HG03159 (cell line): ENCODE measurements at regions not wholly inside any gene's neighbourhood (a gene's known extent, or its start where the extent isn't known, plus 50 kb on each side); places are given as distances from the start of the nearest gene placed in this dataset.

Experiments
- ATAC-seq: cut with Tn5 transposase; IDR thresholded peaks from one replicate; pipeline ENCODE4 v1.9.1; 2021; ENCODE audit warnings: mild to moderate bottlenecking, moderate library complexity; ENCODE audit not compliant: unreplicated experiment

GRCh38 chr13:79679334-79679733, 198.4 kb downstream of the NDFIP2 start:
- ATAC-seq = peak; percentile 81

- no peak for ATAC-seq
Measured at GRCh38 chr13:79678100-79678499, 197.1 kb downstream of the NDFIP2 start.

- no peak for ATAC-seq
Measured at GRCh38 chr13:79675931-79676660, 195.1 kb downstream of the NDFIP2 start.

- no peak for ATAC-seq
Measured at GRCh38 chr13:79674765-79675515, 194.0 kb downstream of the NDFIP2 start.

GRCh38 chr13:79673993-79674377, 193.0 kb downstream of the NDFIP2 start:
- no peak for ATAC-seq

GRCh38 chr13:79673310-79673992, 192.5 kb downstream of the NDFIP2 start:
- no peak for ATAC-seq

GRCh38 chr13:79671420-79671819, 190.5 kb downstream of the NDFIP2 start:
- ATAC-seq = no peak

- ATAC-seq = no peak
Measured at GRCh38 chr13:79668201-79668752, 187.3 kb downstream of the NDFIP2 start.

GRCh38 chr13:79667771-79668170, 186.8 kb downstream of the NDFIP2 start:
- ATAC-seq = no peak

GRCh38 chr13:79663977-79664636, 183.2 kb downstream of the NDFIP2 start:
- no peak for ATAC-seq

- no peak for ATAC-seq
Measured at GRCh38 chr13:79663435-79663834, 182.5 kb downstream of the NDFIP2 start.

GRCh38 chr13:79662882-79663281, 181.9 kb downstream of the NDFIP2 start:
- no peak for ATAC-seq

- no peak for ATAC-seq
Measured at GRCh38 chr13:79660361-79660760, 179.4 kb downstream of the NDFIP2 start.

- no peak for ATAC-seq
Measured at GRCh38 chr13:79659121-79659521, 178.2 kb downstream of the NDFIP2 start.

GRCh38 chr13:79658333-79658975, 177.5 kb downstream of the NDFIP2 start:
- no peak for ATAC-seq

- no peak for ATAC-seq
Measured at GRCh38 chr13:79655509-79655908, 174.6 kb downstream of the NDFIP2 start.

GRCh38 chr13:79654520-79654919, 173.6 kb downstream of the NDFIP2 start:
- ATAC-seq = no peak

- ATAC-seq = no peak
Measured at GRCh38 chr13:79650688-79651087, 169.7 kb downstream of the NDFIP2 start.

- no peak for ATAC-seq
Measured at GRCh38 chr13:79648191-79648590, 167.2 kb downstream of the NDFIP2 start.

GRCh38 chr13:79647533-79647932, 166.6 kb downstream of the NDFIP2 start:
- ATAC-seq = no peak
